Brain microvascular endothelial cell (primary cell): ENCODE measurements at regions not wholly inside any gene's neighbourhood (a gene's known extent, or its start where the extent isn't known, plus 50 kb on each side); places are given as distances from the start of the nearest gene placed in this dataset.

Experiments
- DNase-seq: peaks from one replicate; pipeline ENCODE4 v3.0.0-alpha.2; 2020
- H3K27ac ChIP-seq: fragments of 250-450 bp; sonication (Bioruptor Pico); 2 replicates; pipeline ENCODE4 v1.5.1; 2020; ENCODE audit warnings: mild to moderate bottlenecking, moderate library complexity
- H3K27me3 ChIP-seq: fragments of 250-450 bp; sonication (Bioruptor Pico); replicated peaks from 2 replicates; pipeline ENCODE4 v1.5.1; 2020; ENCODE audit warnings: mild to moderate bottlenecking
- H3K36me3 ChIP-seq: fragments of 250-450 bp; sonication (Bioruptor Pico); replicated peaks from 2 replicates; pipeline ENCODE4 v1.5.1; 2020; ENCODE audit warnings: mild to moderate bottlenecking
- H3K4me3 ChIP-seq: 2 replicates; pipeline ENCODE4 v1.5.1; 2011; ENCODE audit warnings: low read depth, mild to moderate bottlenecking, control low read depth, low read length, moderate library complexity
- in situ Hi-C: cut with HindIII; loops from 2 replicates; pipeline ENCODE4 v1.10.0; 2017; ENCODE audit warnings: low sequenced_read_pairs, low pct_ligation_motif_present
- TF ChIP-seq, protein P1 (sequence below): IDR thresholded peaks from 2 replicates; pipeline ENCODE4 v1.5.1; 2011; ENCODE audit warnings: low read depth, mild to moderate bottlenecking, moderate library complexity, low read length, control low read depth, inconsistent platforms; ENCODE audit errors: missing control alignments

- H3K36me3 ChIP-seq: no peaks in the 10 kb centered on the region
- no peak overlapping the region for H3K4me3 ChIP-seq
- TF ChIP-seq, protein P1, sequence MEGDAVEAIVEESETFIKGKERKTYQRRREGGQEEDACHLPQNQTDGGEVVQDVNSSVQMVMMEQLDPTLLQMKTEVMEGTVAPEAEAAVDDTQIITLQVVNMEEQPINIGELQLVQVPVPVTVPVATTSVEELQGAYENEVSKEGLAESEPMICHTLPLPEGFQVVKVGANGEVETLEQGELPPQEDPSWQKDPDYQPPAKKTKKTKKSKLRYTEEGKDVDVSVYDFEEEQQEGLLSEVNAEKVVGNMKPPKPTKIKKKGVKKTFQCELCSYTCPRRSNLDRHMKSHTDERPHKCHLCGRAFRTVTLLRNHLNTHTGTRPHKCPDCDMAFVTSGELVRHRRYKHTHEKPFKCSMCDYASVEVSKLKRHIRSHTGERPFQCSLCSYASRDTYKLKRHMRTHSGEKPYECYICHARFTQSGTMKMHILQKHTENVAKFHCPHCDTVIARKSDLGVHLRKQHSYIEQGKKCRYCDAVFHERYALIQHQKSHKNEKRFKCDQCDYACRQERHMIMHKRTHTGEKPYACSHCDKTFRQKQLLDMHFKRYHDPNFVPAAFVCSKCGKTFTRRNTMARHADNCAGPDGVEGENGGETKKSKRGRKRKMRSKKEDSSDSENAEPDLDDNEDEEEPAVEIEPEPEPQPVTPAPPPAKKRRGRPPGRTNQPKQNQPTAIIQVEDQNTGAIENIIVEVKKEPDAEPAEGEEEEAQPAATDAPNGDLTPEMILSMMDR: no peak
- no peak for DNase-seq
- no peaks in the 10 kb centered on the region for H3K27me3 ChIP-seq
- in situ Hi-C loops: loop anchor here (25.0 kb wide), 1 partner anchor 708 kb away; no protein-coding TSS in a partner anchor
- no peak overlapping the region for H3K27ac ChIP-seq
These were observed 216.9 kb downstream of the C7orf25 start for GRCh38 chr7:42694894-42695507.

DNA sequence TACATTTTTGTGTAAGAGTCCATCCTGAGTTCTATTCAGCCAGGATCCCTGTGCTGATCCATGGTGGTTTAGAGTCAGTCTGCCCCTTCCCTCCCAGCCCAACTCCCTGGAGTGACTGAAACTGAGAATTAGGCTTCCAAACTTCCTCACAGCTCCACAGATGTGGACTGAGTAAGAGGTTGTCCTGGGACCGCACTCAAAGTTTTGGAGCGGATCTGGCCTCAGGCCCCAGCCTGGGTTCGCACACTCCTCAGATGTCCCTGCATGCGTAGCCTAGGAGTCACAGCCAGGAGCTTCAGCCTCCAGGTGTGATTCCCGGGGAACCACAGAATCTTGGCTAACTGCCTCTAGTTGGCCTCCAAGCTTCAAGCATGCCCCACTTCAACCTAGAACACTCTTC lies 218.1 kb downstream of the C7orf25 start:
- Histone ChIP-seq H3K36me3 (no peaks in the 10 kb centered on the region), H3K27ac (no peak overlapping the region), H3K4me3 (no peak overlapping the region), H3K27me3 (no peaks in the 10 kb centered on the region)
- in situ Hi-C loops: loop anchor here (25.0 kb wide), 1 partner anchor 706 kb away; no protein-coding TSS in a partner anchor
- no peak for DNase-seq
- TF ChIP-seq, protein P1: no peak

GRCh38 chr7:42692621-42693020 lies 219.2 kb downstream of the C7orf25 start:
- Histone ChIP-seq H3K27me3 (no peaks in the 10 kb centered on the region), H3K4me3 (no peak overlapping the region), H3K27ac (no peak overlapping the region), H3K36me3 (no peaks in the 10 kb centered on the region)
- peak; percentile 6 for DNase-seq
- TF ChIP-seq, protein P1: no peak
- in situ Hi-C loops: loop anchor here (25.0 kb wide), 1 partner anchor 705 kb away; no protein-coding TSS in a partner anchor

DNA sequence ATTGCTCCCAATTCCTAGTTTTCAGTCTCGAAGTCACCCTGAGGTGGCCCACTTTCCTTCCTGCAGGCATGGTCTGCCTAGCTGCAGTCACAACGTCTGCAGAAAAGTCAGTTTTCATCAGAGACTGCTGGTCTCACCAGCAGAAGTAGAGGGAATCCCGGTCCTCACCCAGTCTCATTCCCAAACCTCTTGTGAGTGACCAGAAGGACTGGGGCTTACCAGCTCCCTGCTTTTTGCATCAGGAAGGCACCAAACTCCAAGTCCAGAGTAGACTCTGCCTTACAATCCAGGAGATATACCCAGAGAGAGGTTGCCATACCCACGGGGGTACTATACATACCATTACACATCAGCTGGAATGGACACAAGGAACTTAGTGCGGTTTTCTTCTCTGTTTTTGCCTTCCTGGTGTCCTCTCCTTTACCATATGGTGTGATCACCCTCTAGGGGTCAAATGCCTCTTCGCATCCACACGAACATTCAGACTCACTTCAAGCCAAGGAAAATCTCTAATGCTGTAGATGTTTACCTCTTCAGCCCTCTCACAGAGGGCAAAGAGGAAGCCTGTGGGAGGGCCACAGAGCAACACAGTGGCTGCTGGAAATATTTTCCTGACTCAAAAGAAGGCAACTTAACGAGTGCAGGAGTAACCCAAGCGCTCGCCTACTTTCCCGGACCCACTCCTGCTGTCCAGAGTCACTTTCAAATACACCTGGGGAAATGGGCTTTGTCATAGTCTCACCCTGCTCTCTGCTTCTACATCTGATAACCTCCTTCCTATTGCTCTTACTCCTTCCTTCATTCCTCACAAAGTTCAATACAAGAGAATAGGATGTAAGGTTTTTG lies 220.9 kb downstream of the C7orf25 start:
- Histone ChIP-seq H3K27ac (no peak overlapping the region), H3K27me3 (no peaks in the 10 kb centered on the region), H3K36me3 (no peaks in the 10 kb centered on the region)

DNA sequence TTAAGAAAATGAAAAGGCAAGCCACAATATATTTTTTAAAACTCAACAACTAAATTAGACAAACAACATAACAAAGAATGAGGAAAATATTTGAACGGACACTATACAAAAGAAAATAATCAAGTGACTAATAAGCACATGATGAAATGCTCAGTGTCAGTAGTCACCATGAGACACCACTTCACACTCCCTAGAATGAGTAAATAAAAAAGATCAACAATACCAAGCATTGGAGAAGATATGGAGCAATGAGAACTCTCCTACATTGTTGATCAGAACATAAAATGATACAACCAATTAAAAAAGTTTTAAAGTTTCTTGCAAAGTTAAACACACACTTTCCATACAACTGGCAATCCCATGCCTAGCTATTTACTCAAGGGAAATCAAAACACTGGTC lies 222.2 kb downstream of the C7orf25 start:
- in situ Hi-C loops: loop anchor here (25.0 kb wide), 1 partner anchor 702 kb away; no protein-coding TSS in a partner anchor
- no peaks in the 10 kb centered on the region for H3K36me3 ChIP-seq
- TF ChIP-seq, protein P1: no peak
- no peak overlapping the region for H3K4me3 ChIP-seq
- no peaks in the 10 kb centered on the region for H3K27me3 ChIP-seq
- no peak for DNase-seq
- H3K27ac ChIP-seq: no peak overlapping the region

More for the DNA sequence above, 220.9 kb downstream of the C7orf25 start:
- no peak overlapping the region for H3K4me3 ChIP-seq
- in situ Hi-C loops: loop anchor here (25.0 kb wide), 1 partner anchor 704 kb away; no protein-coding TSS in a partner anchor
- peak; percentile 55 for DNase-seq
- TF ChIP-seq, protein P1: peak; percentile 80
